Kidney (tissue), 13 donors: ENCODE measurements at regions not wholly inside any gene's neighbourhood (a gene's known extent, or its start where the extent isn't known, plus 50 kb on each side); places are given as distances from the start of the nearest gene placed in this dataset.
"Not testable (repeated sequence)": the region's sequence is repeated elsewhere in the genome, so short reads cannot be mapped to it uniquely, and the experiment has no call there.

Experiments used
- DNase-seq, 5 donors: peaks; one replicate each; pipeline ENCODE4 v3.0.0-alpha.2; 2013 to 2020
- FAIRE-seq: peaks from 2 replicates; lab custom pipeline; 2012; peaks lifted over from hg19 to GRCh38; lab: Jason Lieb, UNC
- H3K27ac ChIP-seq, 2 donors: one replicate each; pipeline ENCODE4 v1.7.0; 2013; ENCODE audit warnings: low read depth in 2 of 2, low read length in 2 of 2, inconsistent platforms in 1 of 2
- H3K27me3 ChIP-seq: one replicate; pipeline ENCODE4 v1.7.1; 2013; ENCODE audit warnings: low read length, inconsistent platforms; ENCODE audit not compliant: control insufficient read depth, insufficient read depth
- H3K36me3 ChIP-seq, 3 donors: one replicate each; pipeline versions ENCODE4 v1.7.0 to v1.7.1; 2013; ENCODE audit warnings: low read length in 3 of 3, control low read depth in 1 of 3, inconsistent platforms in 1 of 3; ENCODE audit not compliant: insufficient read depth in 3 of 3, control insufficient read depth in 2 of 3
- H3K4me1 ChIP-seq, 3 donors: one replicate each; pipeline versions ENCODE4 v1.7.0 to v1.7.1; 2013; ENCODE audit warnings: low read length in 3 of 3, inconsistent platforms in 1 of 3, low read depth in 1 of 3; ENCODE audit not compliant: control insufficient read depth in 2 of 3, insufficient read depth in 2 of 3
- H3K4me3 ChIP-seq, 3 donors: one replicate each; pipeline versions ENCODE4 v1.7.0 to v1.8.1; 2013; ENCODE audit warnings: low read length in 3 of 3, control low read depth in 1 of 3, inconsistent platforms in 1 of 3
- H3K9ac ChIP-seq, 3 donors: one replicate each; pipeline versions ENCODE4 v1.7.0 to v1.7.1; 2013; ENCODE audit warnings: low read length in 3 of 3, control low read depth in 1 of 3, inconsistent platforms in 1 of 3
- H3K9me3 ChIP-seq, 3 donors: one replicate each; pipeline versions ENCODE4 v1.7.0 to v1.7.1; 2013; ENCODE audit warnings: low read length in 3 of 3, control low read depth in 1 of 3, inconsistent platforms in 1 of 3; ENCODE audit not compliant: control insufficient read depth in 2 of 3, insufficient read depth in 1 of 3
- CTCF ChIP-seq: IDR thresholded peaks from 3 replicates; pipeline ENCODE4 v1.5.1; 2012; ENCODE audit warnings: mild to moderate bottlenecking, moderate library complexity, borderline replicate concordance; ENCODE audit not compliant: insufficient read depth; ENCODE audit errors: extremely low read depth
- intact Hi-C: fragments of 100-400 bp; cut with DNase I; formaldehyde crosslinking; loops from one replicate; pipeline ENCODE4 v1.11.1; 2022
- donor health status: control.
- donor health status: control.
- donor health status: control.
- donor health status: control.
- donor health status: control.
- donor health status: DM: yes; HTN: yes; CAD: no.
- donor health status: Normal renal cell carcinoma (clear cell type).

- Histone ChIP-seq H3K27ac (no peak overlapping the region), H3K4me1 (no peaks in the 10 kb centered on the region), H3K27me3 (no peaks in the 10 kb centered on the region), H3K9me3 (no peaks in the 10 kb centered on the region), H3K9ac (no peak overlapping the region), H3K4me3 (no peak overlapping the region), H3K36me3 (no peaks in the 10 kb centered on the region)
- DNase-seq (no peak), FAIRE-seq (no peak)
- no peak for TF ChIP-seq CTCF
- intact Hi-C loops = no loop called here
Observed at GRCh38 chr7:28329661-28330363, 82.5 kb upstream of the CREB5 start.

- Histone ChIP-seq H3K36me3 (no peaks in the 10 kb centered on the region), H3K27ac (no peak overlapping the region), H3K4me3 (no peak overlapping the region), H3K27me3 (no peaks in the 10 kb centered on the region), H3K9me3 (no peaks in the 10 kb centered on the region), H3K4me1 (no peaks in the 10 kb centered on the region), H3K9ac (no peak overlapping the region)
- no peak for FAIRE-seq
- no peak for TF ChIP-seq CTCF
- DNase-seq = no peak
- intact Hi-C loops = no loop called here
Observed at GRCh38 chr7:28330384-28331070, 81.8 kb upstream of the CREB5 start.

- H3K4me1 ChIP-seq = no peaks in the 10 kb centered on the region
- H3K9me3 ChIP-seq = no peaks in the 10 kb centered on the region
- FAIRE-seq = no peak
- H3K36me3 ChIP-seq = no peaks in the 10 kb centered on the region
- TF ChIP-seq CTCF = no peak
- H3K27ac ChIP-seq = no peak overlapping the region
- DNase-seq = no peak
- H3K27me3 ChIP-seq = no peaks in the 10 kb centered on the region
- no peak overlapping the region for H3K4me3 ChIP-seq
- H3K9ac ChIP-seq = no peak overlapping the region
- intact Hi-C loops = no loop called here
Observed at GRCh38 chr7:28332046-28332445, 80.3 kb upstream of the CREB5 start.

GRCh38 chr7:28333548-28333947 is 78.8 kb upstream of the CREB5 start:
- H3K9ac ChIP-seq, H3K9me3 ChIP-seq, intact Hi-C loops, DNase-seq, H3K27ac ChIP-seq, H3K4me1 ChIP-seq, H3K4me3 ChIP-seq, H3K27me3 ChIP-seq, H3K36me3 ChIP-seq, FAIRE-seq: not testable (repeated sequence)
